ENCODE measurements at regions not wholly inside any gene's neighbourhood (a gene's known extent, or its start where the extent isn't known, plus 50 kb on each side); places are given as distances from the start of the nearest gene placed in this dataset.

DNA sequence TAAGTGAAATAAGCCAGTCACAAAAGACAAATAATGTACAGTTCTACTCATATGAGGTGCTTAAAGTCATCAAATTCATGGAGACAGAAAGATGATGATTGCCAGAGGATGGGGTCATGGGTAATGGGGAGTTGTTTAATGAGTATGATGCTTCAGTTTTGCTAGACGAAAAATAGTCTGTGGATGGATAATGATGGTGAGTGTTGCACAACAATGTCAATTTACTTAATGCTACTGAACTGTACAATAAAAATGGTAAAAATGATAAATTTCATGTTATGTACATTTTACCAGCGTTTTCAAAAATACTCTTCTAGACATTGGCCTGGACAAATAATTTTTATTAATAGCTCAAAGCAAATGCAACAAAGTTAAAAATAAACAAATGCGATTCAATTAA lies 118.5 kb upstream of the KYNU start:
- H3K4me3 ChIP-seq (ENCODE audit: low read length), result no peak overlapping the region
- DNase-seq (ENCODE audit: low read depth), result no peak
- TF ChIP-seq, protein P1, sequence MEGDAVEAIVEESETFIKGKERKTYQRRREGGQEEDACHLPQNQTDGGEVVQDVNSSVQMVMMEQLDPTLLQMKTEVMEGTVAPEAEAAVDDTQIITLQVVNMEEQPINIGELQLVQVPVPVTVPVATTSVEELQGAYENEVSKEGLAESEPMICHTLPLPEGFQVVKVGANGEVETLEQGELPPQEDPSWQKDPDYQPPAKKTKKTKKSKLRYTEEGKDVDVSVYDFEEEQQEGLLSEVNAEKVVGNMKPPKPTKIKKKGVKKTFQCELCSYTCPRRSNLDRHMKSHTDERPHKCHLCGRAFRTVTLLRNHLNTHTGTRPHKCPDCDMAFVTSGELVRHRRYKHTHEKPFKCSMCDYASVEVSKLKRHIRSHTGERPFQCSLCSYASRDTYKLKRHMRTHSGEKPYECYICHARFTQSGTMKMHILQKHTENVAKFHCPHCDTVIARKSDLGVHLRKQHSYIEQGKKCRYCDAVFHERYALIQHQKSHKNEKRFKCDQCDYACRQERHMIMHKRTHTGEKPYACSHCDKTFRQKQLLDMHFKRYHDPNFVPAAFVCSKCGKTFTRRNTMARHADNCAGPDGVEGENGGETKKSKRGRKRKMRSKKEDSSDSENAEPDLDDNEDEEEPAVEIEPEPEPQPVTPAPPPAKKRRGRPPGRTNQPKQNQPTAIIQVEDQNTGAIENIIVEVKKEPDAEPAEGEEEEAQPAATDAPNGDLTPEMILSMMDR (conservative IDR thresholded peaks at IDR 0.05; ENCODE audit: low read length), result no peak

DNA sequence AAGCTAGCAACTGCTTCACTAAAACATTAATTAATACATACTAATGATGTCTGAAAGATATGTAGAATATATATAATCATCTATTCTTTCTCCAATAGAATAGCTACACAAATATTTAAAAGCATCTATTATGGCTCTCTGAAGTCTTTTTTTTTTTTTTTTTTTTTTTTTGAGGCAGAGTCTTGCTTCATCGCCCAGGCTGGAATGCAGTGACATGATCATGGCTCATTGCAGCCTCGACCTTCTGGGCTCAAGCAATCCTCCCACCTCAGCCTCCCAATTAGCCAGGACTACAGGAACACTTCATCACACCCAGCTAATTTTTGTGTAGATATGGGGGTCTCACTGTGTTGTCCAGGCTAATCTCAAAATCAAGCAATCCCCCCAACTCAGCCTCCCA lies 120.4 kb upstream of the KYNU start:
- DNase-seq (ENCODE audit: low read depth), result no peak
- H3K4me3 ChIP-seq (ENCODE audit: low read length), result no peak overlapping the region
- TF ChIP-seq, protein P1 (conservative IDR thresholded peaks at IDR 0.05; ENCODE audit: low read length), result no peak

DNA sequence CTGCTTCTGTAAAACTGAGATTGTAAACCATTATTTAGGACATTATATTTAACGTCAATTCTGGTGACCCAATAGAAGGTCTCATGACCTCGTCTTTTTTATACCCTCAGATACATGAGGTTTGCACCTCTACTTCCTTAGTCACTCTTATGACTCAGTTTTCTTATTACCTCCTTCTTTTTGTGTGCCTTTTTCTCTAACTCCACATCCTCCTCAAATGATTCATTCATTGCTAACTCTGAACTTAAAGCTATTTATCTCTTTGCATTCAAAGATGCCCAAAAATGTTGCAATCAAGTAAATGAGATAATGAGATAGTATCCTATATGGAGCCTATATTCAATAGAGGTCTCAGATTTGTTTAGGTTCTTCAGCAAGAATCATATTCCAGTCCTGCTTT lies 121.0 kb upstream of the KYNU start:
- TF ChIP-seq, protein P1 (conservative IDR thresholded peaks at IDR 0.05; ENCODE audit: low read length), result no peak
- no peak for DNase-seq (ENCODE audit: low read depth)
- no peak overlapping the region for H3K4me3 ChIP-seq (ENCODE audit: low read length)

DNA sequence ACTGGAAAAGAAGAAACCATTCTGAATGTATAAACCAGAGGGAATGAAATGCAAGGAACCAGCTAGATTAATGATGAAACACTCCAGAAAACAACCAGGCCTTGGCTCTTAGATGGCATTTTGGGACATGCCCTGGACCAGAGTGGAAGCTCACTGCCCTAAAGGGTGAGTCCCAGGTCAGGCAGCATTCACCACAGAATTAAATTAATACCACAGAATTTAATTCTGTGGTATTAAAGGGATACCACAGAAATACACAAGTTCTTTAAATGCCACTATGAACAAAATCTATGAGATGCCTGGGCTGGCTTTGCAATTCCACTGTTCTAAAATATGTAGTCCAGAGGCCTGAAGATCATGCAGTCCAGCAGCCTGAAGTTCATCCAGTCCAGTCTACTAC lies 122.3 kb upstream of the KYNU start:
- TF ChIP-seq, protein P1 (conservative IDR thresholded peaks at IDR 0.05; ENCODE audit: low read length), result no peak
- H3K4me3 ChIP-seq (ENCODE audit: low read length), result no peak overlapping the region
- DNase-seq (ENCODE audit: low read depth), result no peak

DNA sequence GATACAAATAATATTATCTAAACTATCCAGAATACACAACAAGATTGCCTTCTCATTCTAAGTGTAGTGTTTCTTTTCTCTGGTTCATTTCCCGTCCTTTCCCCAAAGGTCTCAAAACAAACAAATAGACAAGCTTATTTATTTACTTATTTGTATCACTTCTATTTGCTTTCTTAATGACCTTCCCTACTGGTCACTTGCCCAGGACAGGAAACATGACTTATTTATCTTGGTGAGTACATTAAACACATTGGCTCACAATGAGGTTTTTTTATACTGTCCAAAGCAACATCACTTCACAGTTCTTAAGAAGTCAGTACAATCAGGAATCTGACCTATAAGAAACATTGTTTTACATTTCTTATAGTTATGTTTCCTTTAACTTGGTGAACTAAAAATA lies 123.3 kb upstream of the KYNU start:
- H3K4me3 ChIP-seq (ENCODE audit: low read length), result no peak overlapping the region
- TF ChIP-seq, protein P1 (conservative IDR thresholded peaks at IDR 0.05; ENCODE audit: low read length), result no peak
- DNase-seq (ENCODE audit: low read depth), result no peak

DNA sequence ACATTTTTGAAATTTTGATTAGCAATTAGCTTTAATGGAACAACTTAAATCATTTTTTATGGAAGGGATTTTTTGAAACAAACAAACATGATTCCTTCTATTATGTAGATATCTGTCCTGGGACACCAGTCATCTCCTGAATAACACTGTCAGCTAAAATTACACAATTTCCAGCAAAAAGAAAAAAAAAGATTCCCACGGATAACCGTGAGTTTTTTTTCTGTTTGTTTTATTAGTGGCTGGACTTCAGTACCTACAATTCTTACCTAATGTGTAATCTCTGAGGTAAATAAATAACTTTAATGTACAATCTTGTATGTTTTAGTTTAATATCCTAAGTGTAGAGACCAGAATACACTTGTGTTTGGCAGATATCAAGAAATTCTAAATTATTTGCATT lies 126.6 kb upstream of the KYNU start:
- no peak for DNase-seq (ENCODE audit: low read depth)
- no peak overlapping the region for H3K4me3 ChIP-seq (ENCODE audit: low read length)
- TF ChIP-seq, protein P1 (conservative IDR thresholded peaks at IDR 0.05; ENCODE audit: low read length), result no peak

DNA sequence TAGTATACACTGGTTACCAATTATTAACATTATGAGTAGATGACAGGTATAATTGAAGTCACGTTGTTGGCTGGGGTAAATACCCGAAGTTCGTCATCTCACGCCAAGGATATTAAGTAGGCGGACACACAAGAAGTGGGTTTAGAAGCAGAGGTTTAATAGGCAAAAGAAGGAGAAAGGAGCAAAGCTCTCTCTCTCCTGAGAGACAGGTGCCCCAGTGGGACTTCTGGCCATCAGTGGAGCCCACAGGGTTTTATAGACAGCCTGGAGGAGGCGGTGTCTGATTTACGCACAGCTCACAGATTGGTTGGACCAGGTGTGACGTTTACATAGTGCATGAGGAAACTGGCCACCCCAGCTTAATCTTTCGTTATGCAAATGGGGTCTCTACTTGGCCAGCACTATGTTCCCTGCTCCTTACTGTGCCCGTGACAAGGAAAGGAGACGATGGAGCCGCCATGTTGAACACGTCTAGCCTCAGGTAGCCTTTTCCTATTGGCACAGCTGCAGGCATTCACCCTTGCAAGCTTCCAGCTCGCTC lies 128.8 kb upstream of the KYNU start:
- no peak for DNase-seq (ENCODE audit: low read depth)
- TF ChIP-seq, protein P1 (conservative IDR thresholded peaks at IDR 0.05; ENCODE audit: low read length), result no peak
- no peak overlapping the region for H3K4me3 ChIP-seq (ENCODE audit: low read length)
